HUES64 (cell line): ENCODE measurements at regions not wholly inside any gene's neighbourhood (a gene's known extent, or its start where the extent isn't known, plus 50 kb on each side); places are given as distances from the start of the nearest gene placed in this dataset.

ENCODE experiments used
- H3K27ac ChIP-seq: 2 replicates; pipeline ENCODE4 v1.7.0; 2013; ENCODE audit warnings: low read depth, low read length, inconsistent platforms
- H3K27me3 ChIP-seq: 2 replicates; pipeline ENCODE4 v1.6.1; 2013; ENCODE audit warnings: mild to moderate bottlenecking, low read length; ENCODE audit not compliant: insufficient read depth
- H3K36me3 ChIP-seq: 2 replicates; pipeline ENCODE4 v1.6.1; 2013; ENCODE audit warnings: mild to moderate bottlenecking, low read length; ENCODE audit not compliant: insufficient read depth
- H3K4me1 ChIP-seq: 2 replicates; pipeline ENCODE4 v1.6.1; 2013; ENCODE audit warnings: mild to moderate bottlenecking, low read length, moderate library complexity; ENCODE audit not compliant: insufficient read depth
- H3K4me3 ChIP-seq: 2 replicates; pipeline ENCODE4 v1.5.1; 2013; ENCODE audit warnings: mild to moderate bottlenecking, low read length, moderate library complexity
- H3K9ac ChIP-seq: 2 replicates; pipeline ENCODE4 v1.6.1; 2013; ENCODE audit warnings: mild to moderate bottlenecking, low read depth, low read length
- H3K9me3 ChIP-seq: 2 replicates; pipeline ENCODE4 v1.6.1; 2013; ENCODE audit warnings: low read depth, low read length; ENCODE audit not compliant: insufficient read depth
- WGBS: fragments of 150-250, 120-280 bp; methylation state at CpG from one replicate; pipeline ENCODE4 v1.1.7; 2013; ENCODE audit warnings: missing lambda C conversion rate; 5-methylcytosine and 5-hydroxymethylcytosine counted together

GRCh38 chr7:22676385-22676784 lies 50.6 kb upstream of the IL6 start:
- 95% methylated on average over 1 of the region's 2 CpGs for WGBS
- H3K9me3 ChIP-seq: no peaks in the 10 kb centered on the region
- H3K9ac ChIP-seq: no peak overlapping the region
- H3K36me3 ChIP-seq: no peaks in the 10 kb centered on the region
- peaks cover 8% of the 10 kb centered on the region for H3K4me1 ChIP-seq
- no peak overlapping the region for H3K27ac ChIP-seq
- H3K27me3 ChIP-seq: no peaks in the 10 kb centered on the region
- no peak overlapping the region for H3K4me3 ChIP-seq

DNA sequence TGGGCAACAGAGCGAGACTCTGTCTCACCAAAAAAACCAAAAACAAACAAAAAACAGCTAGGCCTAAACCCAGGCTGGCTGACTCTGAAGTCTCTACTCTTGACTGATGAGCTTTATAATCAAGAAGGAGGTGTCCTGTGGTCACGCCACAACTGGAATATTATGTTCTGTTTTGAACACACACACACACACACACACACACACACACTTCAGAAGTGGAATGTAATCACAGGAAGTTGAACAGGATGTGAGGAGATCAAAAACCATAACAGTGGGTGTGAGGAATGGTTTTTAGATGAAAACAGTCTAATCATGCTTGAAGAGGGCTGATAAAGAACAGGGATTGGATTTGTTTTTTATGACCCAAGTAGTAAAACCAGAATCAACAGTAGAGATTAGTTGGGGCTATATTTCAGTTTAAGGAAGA lies 51.1 kb upstream of the IL6 start:
- H3K4me3 ChIP-seq: no peak overlapping the region
- no peak overlapping the region for H3K27ac ChIP-seq
- WGBS: 100% methylated on average over 2 of the region's 2 CpGs
- H3K9me3 ChIP-seq: no peaks in the 10 kb centered on the region
- no peaks in the 10 kb centered on the region for H3K36me3 ChIP-seq
- no peaks in the 10 kb centered on the region for H3K27me3 ChIP-seq
- peaks cover 8% of the 10 kb centered on the region for H3K4me1 ChIP-seq
- H3K9ac ChIP-seq: no peak overlapping the region

- peaks cover 10% of the 10 kb centered on the region for H3K4me1 ChIP-seq
- H3K9ac ChIP-seq: no peak overlapping the region
- H3K4me3 ChIP-seq: no peak overlapping the region
- no peaks in the 10 kb centered on the region for H3K9me3 ChIP-seq
- no peaks in the 10 kb centered on the region for H3K36me3 ChIP-seq
- 91% methylated on average over 5 of the region's 5 CpGs for WGBS
- no peaks in the 10 kb centered on the region for H3K27me3 ChIP-seq
- H3K27ac ChIP-seq: no peak overlapping the region
Measured at GRCh38 chr7:22675421-22675820, 51.6 kb upstream of the IL6 start.

DNA sequence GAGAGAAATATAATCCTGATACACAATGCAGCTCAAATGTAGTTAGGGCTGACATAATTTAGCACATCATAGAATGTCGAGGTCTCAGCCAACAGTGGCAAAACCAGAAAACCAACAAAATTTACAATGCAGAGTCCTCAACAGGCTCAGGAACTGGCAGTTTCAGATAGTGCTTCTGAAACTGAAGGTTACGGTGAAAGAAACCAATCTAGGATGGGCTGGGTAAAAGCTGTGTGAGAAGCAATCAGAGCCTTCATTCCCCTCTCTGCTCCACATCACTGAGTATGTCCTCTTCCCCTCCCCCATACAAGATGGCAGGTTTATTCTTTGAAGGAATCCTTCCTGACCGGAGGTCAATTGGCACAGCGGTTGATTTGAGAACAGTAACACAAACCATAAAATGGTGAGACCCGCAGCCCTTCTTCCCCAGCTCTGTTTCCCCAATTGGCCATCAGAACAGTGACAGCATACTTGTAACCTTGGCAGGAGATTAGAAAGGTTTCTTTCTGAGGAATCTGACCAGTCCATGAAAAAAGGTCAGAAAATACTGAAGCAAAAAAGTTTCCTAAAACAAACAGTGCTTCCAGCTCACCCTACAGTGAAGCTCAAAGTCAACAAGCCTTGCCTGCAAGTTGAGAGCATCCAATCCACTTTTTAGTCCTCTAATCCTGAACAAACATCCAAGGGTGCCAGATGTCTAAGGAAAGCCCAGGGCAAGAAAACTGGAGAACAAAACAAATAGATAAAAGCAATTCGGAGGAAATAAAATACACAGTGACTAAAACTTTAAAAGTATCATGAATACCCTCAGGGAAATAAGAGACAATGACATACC lies 53.9 kb upstream of the IL6 start:
- no peak overlapping the region; the same call in 1 of the 2 replicates for H3K27ac ChIP-seq
- H3K36me3 ChIP-seq: no peaks in the 10 kb centered on the region
- H3K9ac ChIP-seq: no peak overlapping the region
- no peaks in the 10 kb centered on the region for H3K9me3 ChIP-seq
- 52% methylated on average over 5 of the region's 6 CpGs for WGBS
- no peak overlapping the region for H3K4me3 ChIP-seq
- H3K27me3 ChIP-seq: no peaks in the 10 kb centered on the region
- H3K4me1 ChIP-seq: peaks cover 33% of the 10 kb centered on the region

DNA sequence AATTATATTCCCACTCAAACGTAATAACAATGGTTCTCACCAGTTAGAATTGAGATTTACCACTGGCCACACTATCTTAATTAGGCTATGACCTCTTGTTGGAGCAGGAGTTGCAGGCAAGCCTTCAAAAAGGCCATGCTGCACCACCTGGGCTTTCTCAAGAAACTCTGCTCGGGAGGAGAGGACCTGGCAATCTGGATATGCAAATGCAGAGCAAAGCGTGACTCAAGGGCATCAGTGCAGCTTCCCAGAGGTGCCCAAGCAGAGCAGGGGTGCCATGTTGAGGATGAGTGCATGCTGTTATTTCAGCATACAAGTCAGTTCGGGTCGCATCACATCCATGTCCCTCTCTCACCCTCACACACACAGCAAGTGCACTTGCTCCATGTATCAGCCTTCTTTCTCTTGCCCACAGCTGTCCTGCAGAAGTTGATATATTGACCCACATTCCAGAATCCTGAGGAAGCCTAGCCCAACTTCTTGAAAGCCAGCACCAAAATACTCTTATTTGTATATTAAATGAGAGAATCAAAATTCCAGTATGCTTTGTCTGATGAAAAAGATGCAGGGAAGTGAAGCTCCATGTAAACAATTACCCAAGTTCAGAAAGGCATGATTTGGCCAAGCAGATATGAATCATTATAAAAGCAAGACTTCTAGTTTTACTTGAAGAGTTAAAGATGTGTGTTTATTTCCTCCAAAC lies 55.7 kb upstream of the IL6 start:
- Histone ChIP-seq H3K36me3 (no peaks in the 10 kb centered on the region), H3K4me1 (peaks cover 42% of the 10 kb centered on the region), H3K27me3 (no peaks in the 10 kb centered on the region), H3K9me3 (no peaks in the 10 kb centered on the region), H3K27ac (no peak overlapping the region), H3K4me3 (no peak overlapping the region), H3K9ac (no peak overlapping the region)
- 82% methylated on average over 5 of the region's 5 CpGs for WGBS

DNA sequence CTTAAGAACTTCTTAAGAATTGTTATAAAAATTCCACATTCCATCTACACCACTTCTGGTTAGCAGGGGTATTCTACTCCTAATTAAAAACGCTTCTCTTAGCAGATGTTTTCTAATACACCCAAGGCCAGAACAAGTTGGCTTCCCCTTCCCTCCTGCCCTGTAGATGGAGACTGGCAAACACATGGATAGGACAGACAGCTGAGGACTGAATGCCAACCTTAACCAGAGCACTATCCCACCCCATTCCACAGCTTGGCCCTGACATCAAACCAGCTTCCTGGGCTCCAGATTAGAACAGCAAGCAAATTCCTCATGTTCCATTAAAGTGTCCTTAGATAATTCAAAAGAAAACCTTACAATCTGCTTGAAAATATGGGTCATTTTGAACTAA lies 56.6 kb upstream of the IL6 start:
- no peaks in the 10 kb centered on the region for H3K36me3 ChIP-seq
- H3K9ac ChIP-seq: no peak overlapping the region
- H3K9me3 ChIP-seq: no peaks in the 10 kb centered on the region
- H3K27me3 ChIP-seq: no peaks in the 10 kb centered on the region
- no peak overlapping the region for H3K4me3 ChIP-seq
- WGBS: 100% methylated on average over 1 of the region's 1 CpG
- peaks cover 42% of the 10 kb centered on the region for H3K4me1 ChIP-seq
- H3K27ac ChIP-seq: no peak overlapping the region

DNA sequence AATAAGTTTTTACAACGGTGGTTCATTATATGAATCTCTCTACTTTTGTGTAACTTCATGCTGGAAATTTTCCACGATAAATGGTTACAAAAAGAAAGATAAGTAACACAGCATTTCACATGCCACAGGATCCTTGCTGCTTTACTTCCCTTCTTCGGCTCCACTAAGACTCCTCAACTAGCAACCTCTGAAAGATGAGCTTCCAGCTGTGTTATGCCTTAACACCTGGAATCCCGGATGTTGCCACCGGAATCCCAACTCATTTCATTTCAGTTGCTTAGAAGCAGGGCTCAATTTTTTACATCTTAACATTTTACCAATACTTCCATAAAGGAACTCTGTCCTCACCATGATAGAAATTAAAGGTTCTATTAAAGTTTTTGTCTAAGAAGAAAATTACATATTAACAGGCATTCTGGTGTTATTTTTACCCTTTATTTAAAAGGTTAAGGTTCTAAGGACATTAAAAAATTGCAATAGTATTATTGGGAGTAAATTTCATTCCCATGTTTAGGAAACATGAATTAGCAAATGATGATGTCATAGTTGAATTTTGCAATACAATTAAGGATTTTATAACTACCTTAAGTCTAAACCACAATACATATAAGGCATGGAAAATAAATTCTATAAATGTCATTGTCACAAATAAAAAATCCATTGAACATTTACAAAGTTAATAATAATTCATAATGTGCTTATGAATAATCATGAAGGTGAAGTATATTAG lies 57.1 kb upstream of the IL6 start:
- H3K27me3 ChIP-seq: no peaks in the 10 kb centered on the region
- H3K4me3 ChIP-seq: no peak overlapping the region
- peak overlapping the region; percentile 77 for H3K27ac ChIP-seq
- WGBS: 66% methylated on average over 4 of the region's 5 CpGs
- no peak overlapping the region for H3K9ac ChIP-seq
- H3K36me3 ChIP-seq: no peaks in the 10 kb centered on the region
- no peaks in the 10 kb centered on the region for H3K9me3 ChIP-seq
- peaks cover 42% of the 10 kb centered on the region for H3K4me1 ChIP-seq

DNA sequence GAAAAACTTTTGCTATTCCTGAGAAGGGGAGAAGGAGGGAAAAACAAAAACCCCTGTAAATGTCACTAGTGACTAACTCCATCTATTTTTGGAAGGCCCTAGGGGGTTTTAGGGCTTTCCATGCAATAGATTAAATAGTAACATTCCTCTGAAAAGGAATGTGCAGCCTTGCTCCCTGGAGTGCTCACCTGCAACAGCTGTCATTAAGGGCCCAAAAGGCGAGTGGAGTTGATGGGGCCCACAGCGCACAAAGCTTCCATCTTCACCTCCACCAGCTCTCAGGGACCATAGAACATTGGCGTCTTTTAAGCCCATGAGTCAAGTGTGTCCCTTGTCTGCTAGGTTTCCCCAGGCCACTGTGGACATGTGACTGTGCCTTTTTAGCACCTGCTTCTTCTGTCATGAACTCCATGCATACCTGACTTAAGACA lies 58.0 kb upstream of the IL6 start:
- H3K27me3 ChIP-seq: no peaks in the 10 kb centered on the region
- no peaks in the 10 kb centered on the region for H3K9me3 ChIP-seq
- no peaks in the 10 kb centered on the region for H3K36me3 ChIP-seq
- peak overlapping the region; percentile 30; the same call in 1 of the 2 replicates for H3K9ac ChIP-seq
- no peak overlapping the region for H3K4me3 ChIP-seq
- peaks cover 42% of the 10 kb centered on the region for H3K4me1 ChIP-seq
- H3K27ac ChIP-seq: peak overlapping the region; percentile 90
- 87% methylated on average over 3 of the region's 3 CpGs for WGBS

DNA sequence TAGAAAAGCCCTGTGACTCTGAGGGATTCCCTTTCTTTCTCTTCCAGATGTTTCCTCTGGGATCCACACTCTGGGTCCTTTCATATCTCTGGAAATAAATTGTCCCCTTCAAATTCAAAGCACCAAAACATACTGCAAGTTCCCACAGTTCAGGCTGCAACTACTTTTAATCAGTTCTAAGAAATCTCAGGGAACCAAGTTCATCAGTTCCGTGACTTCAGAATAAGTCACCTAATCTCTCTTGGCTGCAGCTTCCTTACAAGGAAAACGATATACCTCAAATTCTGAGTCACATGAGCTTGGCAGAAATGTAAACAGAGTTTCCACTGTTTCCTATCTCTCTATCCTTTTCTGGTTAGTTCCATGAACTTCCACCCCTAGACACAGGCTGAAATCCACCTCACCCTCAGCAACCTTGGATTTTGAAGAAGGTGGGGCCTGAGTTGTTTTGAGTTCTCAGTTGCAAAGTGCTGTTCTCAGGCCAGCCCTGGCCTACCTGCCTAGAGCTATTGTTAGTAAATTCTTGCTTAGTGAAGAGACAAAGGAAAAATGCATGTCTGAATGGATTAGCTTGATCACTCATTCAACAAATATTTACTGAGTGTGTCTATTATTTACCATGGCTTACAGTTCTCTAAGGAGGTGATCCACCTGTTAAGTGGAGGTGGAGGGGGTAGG lies 59.3 kb upstream of the IL6 start:
- H3K27me3 ChIP-seq: no peaks in the 10 kb centered on the region
- H3K27ac ChIP-seq: peak overlapping the region; percentile 90
- H3K9ac ChIP-seq: no peak overlapping the region
- peaks cover 48% of the 10 kb centered on the region for H3K4me1 ChIP-seq
- H3K4me3 ChIP-seq: no peak overlapping the region
- no peaks in the 10 kb centered on the region for H3K36me3 ChIP-seq
- 71% methylated on average over 2 of the region's 2 CpGs for WGBS
- no peaks in the 10 kb centered on the region for H3K9me3 ChIP-seq

- Histone ChIP-seq H3K27ac (peak overlapping the region; percentile 90), H3K36me3 (no peaks in the 10 kb centered on the region), H3K27me3 (no peaks in the 10 kb centered on the region), H3K9me3 (no peaks in the 10 kb centered on the region), H3K4me3 (no peak overlapping the region), H3K9ac (no peak overlapping the region), H3K4me1 (peaks cover 51% of the 10 kb centered on the region)
- 89% methylated on average over 13 of the region's 13 CpGs for WGBS
Measured at GRCh38 chr7:22667187-22667561, 59.8 kb upstream of the IL6 start.
